IPS-NIHi11 (cell line): ENCODE measurements at regions not wholly inside any gene's neighbourhood (a gene's known extent, or its start where the extent isn't known, plus 50 kb on each side); places are given as distances from the start of the nearest gene placed in this dataset.
A peak's percentile ranks its signal among the peaks of the same experiment; 100 is the strongest.
"Not testable (repeated sequence)": the region's sequence is repeated elsewhere in the genome, so short reads cannot be mapped to it uniquely, and the experiment has no call there.

ENCODE experiments used
- DNase-seq: peaks from one replicate; pipeline ENCODE4 v3.0.0; 2012; ENCODE audit warnings: mixed read lengths, low spot score

GRCh38 chr3:190192087-190192486 lies 71.4 kb upstream of the P3H2 start:
- DNase-seq = no peak

- no peak for DNase-seq
Measured at GRCh38 chr3:190188197-190188596, 67.5 kb upstream of the P3H2 start.

DNA sequence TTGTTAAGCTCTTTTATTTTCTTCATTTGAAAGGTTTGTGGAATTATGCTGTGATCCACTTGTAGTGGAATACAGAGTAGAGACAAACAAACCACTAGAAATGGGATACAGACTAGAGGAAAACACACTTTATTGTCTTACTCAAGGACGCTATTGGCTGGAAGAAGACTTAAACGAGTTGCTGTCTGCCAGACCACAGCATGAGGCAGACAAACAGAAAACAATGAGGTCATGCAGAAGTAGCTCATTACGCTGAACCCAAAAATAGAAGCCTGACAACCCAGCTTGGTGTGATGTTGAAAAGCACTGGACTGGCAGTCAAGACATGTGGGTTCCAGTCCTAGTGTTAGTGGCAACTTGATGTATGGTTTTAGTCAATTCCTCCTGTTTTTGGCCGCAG lies 62.4 kb upstream of the P3H2 start:
- DNase-seq = peak; percentile 26

- no peak for DNase-seq
Measured at GRCh38 chr3:190182418-190183043, 61.8 kb upstream of the P3H2 start.

DNA sequence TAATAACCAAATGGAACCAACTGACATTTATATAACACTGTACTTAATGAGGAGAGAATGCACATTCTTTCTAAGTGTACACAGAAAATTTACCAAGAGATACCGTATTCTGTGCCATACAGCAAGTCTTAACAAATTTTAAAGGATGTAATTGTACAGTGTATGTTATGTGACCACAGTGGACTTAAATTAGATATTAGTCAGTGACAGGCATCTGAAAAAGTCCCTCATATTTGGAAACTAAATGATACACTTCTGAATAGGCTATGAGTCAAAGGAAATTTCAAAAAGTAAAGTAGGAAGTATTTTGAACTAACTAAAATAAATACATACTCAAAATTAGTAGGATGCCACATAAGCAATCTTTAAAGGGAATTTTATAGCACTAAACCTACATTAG lies 59.6 kb upstream of the P3H2 start:
- DNase-seq = no peak

- DNase-seq = no peak
Measured at GRCh38 chr3:190178779-190179178, 58.1 kb upstream of the P3H2 start.

DNA sequence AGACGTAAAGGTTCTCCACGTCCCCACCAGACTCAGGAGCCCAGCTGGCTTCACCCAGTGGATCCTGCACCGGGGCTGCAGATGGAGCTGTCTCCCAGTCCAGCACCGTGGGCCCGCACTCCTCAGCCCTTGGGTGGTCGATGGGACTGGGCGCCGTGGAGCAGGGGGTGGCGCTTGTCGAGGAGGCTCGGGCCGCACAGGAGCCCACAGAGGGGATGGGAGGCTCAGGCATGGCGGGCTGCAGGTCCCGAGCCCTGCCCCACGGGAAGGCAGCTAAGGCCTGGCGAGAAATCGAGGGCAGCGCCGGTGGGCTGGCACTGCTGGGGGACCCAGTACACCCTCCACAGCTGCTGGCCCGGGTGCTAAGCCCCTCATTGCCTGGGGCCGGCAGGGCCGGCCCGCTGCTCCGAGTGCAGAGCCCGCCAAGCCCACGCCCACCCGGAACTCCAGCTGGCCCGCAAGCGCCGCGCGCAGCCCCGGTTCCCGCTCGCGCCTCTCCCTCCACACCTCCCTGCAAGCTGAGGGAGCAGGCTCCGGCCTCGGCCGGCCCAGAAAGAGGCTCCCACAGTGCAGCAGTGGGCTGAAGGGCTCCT lies 56.3 kb upstream of the P3H2 start:
- not testable (repeated sequence) for DNase-seq

DNA sequence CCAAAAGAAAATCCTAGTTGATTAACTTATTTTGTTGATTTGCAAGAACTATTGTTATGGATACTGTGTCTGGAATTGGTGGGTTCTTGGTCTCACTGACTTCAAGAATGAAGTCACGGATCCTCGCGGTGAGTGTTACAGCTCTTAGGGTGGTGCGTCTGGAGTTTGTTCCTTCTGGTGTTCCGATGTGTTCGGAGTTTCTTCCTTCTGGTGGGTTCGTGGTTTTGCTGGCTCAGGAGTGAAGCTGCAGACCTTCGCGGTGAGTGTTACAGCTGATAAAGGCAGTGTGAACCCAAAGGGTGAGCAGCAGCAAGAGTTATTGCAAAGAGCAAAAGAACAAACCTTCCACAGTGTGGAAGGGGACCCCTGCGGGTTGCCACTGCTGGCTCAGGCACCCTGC lies 55.4 kb upstream of the P3H2 start:
- not testable (repeated sequence) for DNase-seq

GRCh38 chr3:190175490-190175889 lies 54.8 kb upstream of the P3H2 start:
- no peak for DNase-seq

GRCh38 chr3:190174471-190174870 lies 53.8 kb upstream of the P3H2 start:
- no peak for DNase-seq

DNA sequence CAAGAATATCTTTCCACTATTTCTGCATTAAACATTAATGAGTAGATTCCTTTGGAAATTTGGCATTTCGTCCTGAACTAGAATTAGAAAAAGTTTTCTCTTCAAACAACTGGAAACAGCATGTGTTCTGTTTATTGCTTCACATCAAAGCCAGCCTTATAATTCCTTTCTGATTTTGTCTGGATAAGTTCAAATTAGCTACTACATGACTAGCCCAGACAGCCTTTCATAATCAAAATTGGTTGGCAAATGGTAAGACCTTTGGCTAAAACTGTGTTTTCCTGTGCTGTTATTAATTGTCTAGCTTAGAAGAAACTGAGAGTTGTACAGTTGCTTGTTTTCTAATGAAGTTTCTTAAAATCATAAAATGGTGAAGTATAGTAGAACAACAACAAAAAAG lies 52.7 kb upstream of the P3H2 start:
- no peak for DNase-seq

GRCh38 chr3:190172751-190173150 lies 52.1 kb upstream of the P3H2 start:
- DNase-seq = no peak
